ENCODE measurements at regions not wholly inside any gene's neighbourhood (a gene's known extent, or its start where the extent isn't known, plus 50 kb on each side); places are given as distances from the start of the nearest gene placed in this dataset.
"Not testable (repeated sequence)": the region's sequence is repeated elsewhere in the genome, so short reads cannot be mapped to it uniquely, and the experiment has no call there.

GRCh38 chr19:28363254-28363653, 849.7 kb downstream of the UQCRFS1 start:
- H3K36me3 ChIP-seq (ENCODE audit: control insufficient read depth, insufficient read depth, low read length): no peaks in the 10 kb centered on the region
- no peaks in the 10 kb centered on the region for H3K4me1 ChIP-seq (ENCODE audit: control insufficient read depth, insufficient read depth, low read length, poor library complexity, severe bottlenecking)
- H3K9me3 ChIP-seq (ENCODE audit: control insufficient read depth, low read length): no peaks in the 10 kb centered on the region
- WGBS, 2 experiments (ENCODE audit: insufficient coverage in 2 of 2): 79 to 86% methylated on average over 2 of the region's 4 CpGs
- H3K4me3 ChIP-seq (ENCODE audit: extremely low read depth, insufficient read depth, low read length, poor library complexity, severe bottlenecking): no peak overlapping the region
- no peak overlapping the region for H3K27ac ChIP-seq (ENCODE audit: low read depth, low read length, severe bottlenecking)

GRCh38 chr19:28359431-28360414, 853.2 kb downstream of the UQCRFS1 start:
- Histone ChIP-seq H3K27ac (ENCODE audit: low read depth, low read length, severe bottlenecking) (no peak overlapping the region), H3K4me1 (ENCODE audit: control insufficient read depth, insufficient read depth, low read length, poor library complexity, severe bottlenecking) (no peaks in the 10 kb centered on the region), H3K9me3 (ENCODE audit: control insufficient read depth, low read length) (no peaks in the 10 kb centered on the region), H3K4me3 (ENCODE audit: extremely low read depth, insufficient read depth, low read length, poor library complexity, severe bottlenecking) (no peak overlapping the region), H3K36me3 (ENCODE audit: control insufficient read depth, insufficient read depth, low read length) (no peaks in the 10 kb centered on the region)
- 85 to 86% methylated on average over 1 of the region's 2 CpGs for WGBS, 2 experiments (ENCODE audit: insufficient coverage in 2 of 2)

- WGBS, 2 experiments (ENCODE audit: insufficient coverage in 2 of 2): 50 to 60% methylated on average over 1 of the region's 2 CpGs
- H3K36me3 ChIP-seq (ENCODE audit: control insufficient read depth, insufficient read depth, low read length): no peaks in the 10 kb centered on the region
- H3K4me1 ChIP-seq (ENCODE audit: control insufficient read depth, insufficient read depth, low read length, poor library complexity, severe bottlenecking): no peaks in the 10 kb centered on the region
- no peak overlapping the region for H3K4me3 ChIP-seq (ENCODE audit: extremely low read depth, insufficient read depth, low read length, poor library complexity, severe bottlenecking)
- no peaks in the 10 kb centered on the region for H3K9me3 ChIP-seq (ENCODE audit: control insufficient read depth, low read length)
- no peak overlapping the region for H3K27ac ChIP-seq (ENCODE audit: low read depth, low read length, severe bottlenecking)
Measured at GRCh38 chr19:28358633-28359032, 854.3 kb downstream of the UQCRFS1 start.

DNA sequence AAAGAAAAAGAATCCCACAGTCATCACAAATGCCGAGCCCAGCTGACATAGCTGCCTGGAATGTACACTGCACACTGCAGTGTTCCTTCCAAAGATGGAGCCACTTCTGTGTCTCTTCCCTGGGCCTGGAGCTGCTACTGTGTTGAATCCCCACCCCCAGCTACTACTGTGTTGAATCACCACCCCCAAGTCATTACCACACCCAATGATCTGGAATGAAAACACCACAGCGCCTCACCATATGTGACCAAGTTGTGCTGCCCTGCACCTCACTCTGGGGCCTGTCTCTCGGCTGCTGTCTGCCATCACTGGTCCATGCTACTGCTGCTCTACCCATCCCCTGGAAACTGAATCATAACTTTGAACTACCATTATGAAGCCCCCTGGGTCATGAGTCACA, 861.2 kb downstream of the UQCRFS1 start:
- Histone ChIP-seq H3K4me3 (ENCODE audit: extremely low read depth, insufficient read depth, low read length, poor library complexity, severe bottlenecking) (no peak overlapping the region), H3K4me1 (ENCODE audit: control insufficient read depth, insufficient read depth, low read length, poor library complexity, severe bottlenecking) (no peaks in the 10 kb centered on the region), H3K9me3 (ENCODE audit: control insufficient read depth, low read length) (no peaks in the 10 kb centered on the region), H3K36me3 (ENCODE audit: control insufficient read depth, insufficient read depth, low read length) (no peaks in the 10 kb centered on the region), H3K27ac (ENCODE audit: low read depth, low read length, severe bottlenecking) (no peak overlapping the region)
- 89 to 91% methylated on average over 3 of the region's 3 CpGs for WGBS, 2 experiments (ENCODE audit: insufficient coverage in 2 of 2)

GRCh38 chr19:28351321-28351720, 861.6 kb downstream of the UQCRFS1 start:
- not testable (repeated sequence) for H3K4me3 ChIP-seq (ENCODE audit: extremely low read depth, insufficient read depth, low read length, poor library complexity, severe bottlenecking); H3K36me3 ChIP-seq (ENCODE audit: control insufficient read depth, insufficient read depth, low read length); H3K9me3 ChIP-seq (ENCODE audit: control insufficient read depth, low read length); H3K4me1 ChIP-seq (ENCODE audit: control insufficient read depth, insufficient read depth, low read length, poor library complexity, severe bottlenecking); H3K27ac ChIP-seq (ENCODE audit: low read depth, low read length, severe bottlenecking)
- 90 to 92% methylated on average over 6 of the region's 6 CpGs for WGBS, 2 experiments (ENCODE audit: insufficient coverage in 2 of 2)

- WGBS, 2 experiments (ENCODE audit: insufficient coverage in 2 of 2): 64 to 78% methylated on average over 2 to 3 of the region's 5 CpGs
Measured at GRCh38 chr19:28350673-28351072, 862.3 kb downstream of the UQCRFS1 start.

DNA sequence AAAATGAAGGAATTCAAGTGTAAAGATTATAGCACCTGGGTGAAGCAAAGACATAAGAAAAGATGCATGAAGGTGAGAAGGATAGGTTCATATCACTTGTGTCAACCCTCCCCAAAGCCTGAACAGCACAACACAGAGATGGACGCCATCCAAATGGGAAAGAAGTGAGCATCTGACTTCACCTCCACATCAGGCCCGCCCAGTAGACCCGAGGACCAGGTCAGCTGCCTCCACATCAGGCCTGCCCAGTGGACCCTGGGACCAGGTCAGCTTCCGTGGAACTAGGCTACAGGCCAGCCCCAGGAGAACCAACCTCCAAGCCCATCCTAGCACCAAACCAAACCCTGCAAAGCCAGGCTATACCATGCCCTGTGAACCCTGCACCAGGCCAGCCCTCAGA, 862.9 kb downstream of the UQCRFS1 start:
- no peak overlapping the region for H3K4me3 ChIP-seq (ENCODE audit: extremely low read depth, insufficient read depth, low read length, poor library complexity, severe bottlenecking)
- no peak overlapping the region for H3K27ac ChIP-seq (ENCODE audit: low read depth, low read length, severe bottlenecking)
- peaks cover 5% of the 10 kb centered on the region for H3K4me1 ChIP-seq (ENCODE audit: control insufficient read depth, insufficient read depth, low read length, poor library complexity, severe bottlenecking)
- no peaks in the 10 kb centered on the region for H3K9me3 ChIP-seq (ENCODE audit: control insufficient read depth, low read length)
- no peaks in the 10 kb centered on the region for H3K36me3 ChIP-seq (ENCODE audit: control insufficient read depth, insufficient read depth, low read length)
- WGBS, 2 experiments (ENCODE audit: insufficient coverage in 2 of 2): 42 to 80% methylated on average over 2 of the region's 4 CpGs

More at GRCh38 chr19:28350673-28351072, 862.3 kb downstream of the UQCRFS1 start:
- Histone ChIP-seq H3K9me3 (ENCODE audit: control insufficient read depth, low read length) (no peaks in the 10 kb centered on the region), H3K27ac (ENCODE audit: low read depth, low read length, severe bottlenecking) (no peak overlapping the region), H3K4me1 (ENCODE audit: control insufficient read depth, insufficient read depth, low read length, poor library complexity, severe bottlenecking) (no peaks in the 10 kb centered on the region), H3K36me3 (ENCODE audit: control insufficient read depth, insufficient read depth, low read length) (no peaks in the 10 kb centered on the region), H3K4me3 (ENCODE audit: extremely low read depth, insufficient read depth, low read length, poor library complexity, severe bottlenecking) (no peak overlapping the region)

DNA sequence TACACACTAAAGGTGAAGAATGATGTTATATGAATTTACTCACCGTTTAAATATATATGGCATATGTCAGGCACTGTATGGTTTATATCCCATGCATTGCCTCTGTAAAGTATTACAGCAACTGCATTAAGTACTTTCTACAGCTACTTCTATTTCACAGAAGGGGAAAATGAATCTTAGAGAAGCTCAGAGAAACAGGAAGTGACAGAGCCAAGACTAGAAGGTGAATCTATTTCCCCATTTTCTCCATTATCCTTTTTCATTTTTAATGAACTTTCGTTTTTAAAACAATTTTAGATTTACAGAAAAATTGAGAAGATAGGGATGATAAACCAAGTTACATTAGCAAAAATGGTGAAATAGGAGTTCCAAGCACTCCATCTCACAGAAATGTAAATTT, 863.3 kb downstream of the UQCRFS1 start:
- whole genome bisulfite sequencing, 2 experiments (ENCODE audit: insufficient coverage in 2 of 2): no CpG with 5 or more reads among the region's 2 CpGs
- H3K36me3 ChIP-seq (ENCODE audit: control insufficient read depth, insufficient read depth, low read length): no peaks in the 10 kb centered on the region
- no peaks in the 10 kb centered on the region for H3K9me3 ChIP-seq (ENCODE audit: control insufficient read depth, low read length)
- H3K4me1 ChIP-seq (ENCODE audit: control insufficient read depth, insufficient read depth, low read length, poor library complexity, severe bottlenecking): peaks cover 5% of the 10 kb centered on the region
- H3K27ac ChIP-seq (ENCODE audit: low read depth, low read length, severe bottlenecking): no peak overlapping the region
- H3K4me3 ChIP-seq (ENCODE audit: extremely low read depth, insufficient read depth, low read length, poor library complexity, severe bottlenecking): no peak overlapping the region

- Histone ChIP-seq H3K27ac (ENCODE audit: low read depth, low read length, severe bottlenecking) (no peak overlapping the region), H3K36me3 (ENCODE audit: control insufficient read depth, insufficient read depth, low read length) (no peaks in the 10 kb centered on the region), H3K4me1 (ENCODE audit: control insufficient read depth, insufficient read depth, low read length, poor library complexity, severe bottlenecking) (peaks cover 5% of the 10 kb centered on the region), H3K9me3 (ENCODE audit: control insufficient read depth, low read length) (no peaks in the 10 kb centered on the region), H3K4me3 (ENCODE audit: extremely low read depth, insufficient read depth, low read length, poor library complexity, severe bottlenecking) (no peak overlapping the region)
- WGBS, 2 experiments (ENCODE audit: insufficient coverage in 2 of 2): 92 to 94% methylated on average over 2 to 3 of the region's 3 CpGs
Measured at GRCh38 chr19:28345811-28346210, 867.1 kb downstream of the UQCRFS1 start.

- no peaks in the 10 kb centered on the region for H3K36me3 ChIP-seq (ENCODE audit: control insufficient read depth, insufficient read depth, low read length)
- H3K27ac ChIP-seq (ENCODE audit: low read depth, low read length, severe bottlenecking): no peak overlapping the region
- peaks cover 5% of the 10 kb centered on the region for H3K4me1 ChIP-seq (ENCODE audit: control insufficient read depth, insufficient read depth, low read length, poor library complexity, severe bottlenecking)
- no peak overlapping the region for H3K4me3 ChIP-seq (ENCODE audit: extremely low read depth, insufficient read depth, low read length, poor library complexity, severe bottlenecking)
- peaks cover 7% of the 10 kb centered on the region for H3K9me3 ChIP-seq (ENCODE audit: control insufficient read depth, low read length)
- WGBS, 2 experiments (ENCODE audit: insufficient coverage in 2 of 2): 77 to 84% methylated on average over 2 to 3 of the region's 5 CpGs
Measured at GRCh38 chr19:28341810-28342350, 871.1 kb downstream of the UQCRFS1 start.

DNA sequence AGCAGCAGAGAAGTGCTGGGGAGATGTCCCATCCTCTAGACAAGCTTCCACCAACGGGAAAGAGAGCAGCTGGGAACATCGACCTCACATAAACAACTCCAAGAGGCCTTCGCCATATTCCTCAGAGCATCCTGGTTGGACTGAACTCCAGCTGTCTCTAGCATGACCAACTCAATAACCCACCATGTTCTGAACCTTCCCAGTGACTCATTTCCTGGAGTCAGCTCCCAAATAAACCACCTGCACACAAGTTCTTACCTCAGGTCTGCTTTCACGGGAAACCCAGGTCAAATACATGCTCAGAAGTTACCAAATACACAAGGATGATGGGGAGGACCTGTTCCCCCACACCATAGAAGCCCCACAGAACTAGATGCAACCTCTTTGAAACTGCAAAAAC, 878.5 kb downstream of the UQCRFS1 start:
- Histone ChIP-seq H3K4me3 (ENCODE audit: extremely low read depth, insufficient read depth, low read length, poor library complexity, severe bottlenecking) (no peak overlapping the region), H3K4me1 (ENCODE audit: control insufficient read depth, insufficient read depth, low read length, poor library complexity, severe bottlenecking) (no peaks in the 10 kb centered on the region), H3K36me3 (ENCODE audit: control insufficient read depth, insufficient read depth, low read length) (no peaks in the 10 kb centered on the region), H3K9me3 (ENCODE audit: control insufficient read depth, low read length) (peaks cover 3% of the 10 kb centered on the region), H3K27ac (ENCODE audit: low read depth, low read length, severe bottlenecking) (no peak overlapping the region)
- WGBS, 2 experiments (ENCODE audit: insufficient coverage in 2 of 2): 87 to 89% methylated on average over 3 to 4 of the region's 4 CpGs

All from mesodermal cell (in vitro differentiated cells).